Nephron (organoid): ENCODE measurements at regions not wholly inside any gene's neighbourhood (a gene's known extent, or its start where the extent isn't known, plus 50 kb on each side); places are given as distances from the start of the nearest gene placed in this dataset.

Experiments used
- H3K27ac Mint-ChIP-seq, 3 experiments: 2 replicates each; pipeline ENCODE4 v1.8.0; 2020; ENCODE audit warnings: mixed read lengths in 3 of 3, mild to moderate bottlenecking in 2 of 3, moderate library complexity in 1 of 3
- H3K27me3 Mint-ChIP-seq: 2 replicates; pipeline ENCODE4 v1.8.0; 2021; ENCODE audit warnings: low read depth, mild to moderate bottlenecking, moderate library complexity, mixed read lengths
- H3K36me3 Mint-ChIP-seq: 2 replicates; pipeline ENCODE4 v1.8.0; 2020; ENCODE audit warnings: low read depth, mixed read lengths
- H3K4me1 Mint-ChIP-seq: 2 replicates; pipeline ENCODE4 v1.8.0; 2020; ENCODE audit warnings: mixed read lengths
- H3K4me3 Mint-ChIP-seq, 3 experiments: 2 replicates each; pipeline ENCODE4 v1.8.0; 2020; ENCODE audit warnings: mild to moderate bottlenecking in 3 of 3, mixed read lengths in 3 of 3, moderate library complexity in 2 of 3
- H3K9me3 Mint-ChIP-seq: 2 replicates; pipeline ENCODE4 v1.8.0; 2020; ENCODE audit warnings: mixed read lengths
- CTCF ChIP-seq, 3 experiments: fragments of 200-600 bp; sonication (generic); IDR thresholded peaks; one replicate each; pipeline ENCODE4 v1.5.0; 2021; ENCODE audit warnings: antibody characterized with exemption in 3 of 3; ENCODE audit not compliant: unreplicated experiment in 3 of 3

GRCh38 chr4:44869222-44869882, 143.0 kb upstream of the GNPDA2 start:
- Mint-ChIP-seq H3K27ac (no peak overlapping the region), H3K4me1 (no peaks in the 10 kb centered on the region), H3K9me3 (no peaks in the 10 kb centered on the region), H3K36me3 (no peaks in the 10 kb centered on the region), H3K27me3 (peaks cover 3% of the 10 kb centered on the region), H3K4me3 (no peak overlapping the region)
- TF ChIP-seq CTCF (IDR thresholded peaks at IDR 0.05; ENCODE audit: unreplicated experiment in 3 of 3) = no peak

DNA sequence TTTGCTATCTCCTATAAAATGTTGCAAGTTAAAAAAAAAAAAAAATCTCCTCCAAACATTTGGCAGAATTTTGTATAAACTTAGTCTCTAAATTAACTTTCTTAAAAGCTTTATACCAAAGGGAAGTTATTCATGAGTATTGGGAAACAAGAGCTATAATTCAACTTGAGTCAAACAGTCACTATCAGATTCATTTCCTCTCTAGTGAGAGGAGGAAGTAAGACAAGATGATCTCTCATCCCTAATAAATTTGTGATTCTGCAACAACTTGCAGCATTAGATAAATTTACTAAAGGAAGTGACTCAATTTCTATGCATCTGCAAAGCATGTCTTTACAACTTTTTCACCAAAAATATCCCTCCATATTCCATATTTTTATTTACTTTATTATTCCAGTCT, 135.4 kb upstream of the GNPDA2 start:
- Mint-ChIP-seq H3K36me3 (no peaks in the 10 kb centered on the region), H3K27me3 (no peaks in the 10 kb centered on the region), H3K4me3 (no peak overlapping the region), H3K4me1 (no peaks in the 10 kb centered on the region), H3K27ac (no peak overlapping the region), H3K9me3 (no peaks in the 10 kb centered on the region)
- no peak for TF ChIP-seq CTCF (IDR thresholded peaks at IDR 0.05; ENCODE audit: unreplicated experiment in 3 of 3)

- Mint-ChIP-seq H3K27me3 (no peaks in the 10 kb centered on the region), H3K27ac (no peak overlapping the region), H3K9me3 (no peaks in the 10 kb centered on the region), H3K4me1 (no peaks in the 10 kb centered on the region), H3K36me3 (no peaks in the 10 kb centered on the region), H3K4me3 (no peak overlapping the region)
- TF ChIP-seq CTCF (IDR thresholded peaks at IDR 0.05; ENCODE audit: unreplicated experiment in 3 of 3) = no peak
Measured at GRCh38 chr4:44859477-44859876, 133.1 kb upstream of the GNPDA2 start.

- no peaks in the 10 kb centered on the region for H3K4me1 Mint-ChIP-seq
- H3K27ac Mint-ChIP-seq = no peak overlapping the region
- no peak overlapping the region for H3K4me3 Mint-ChIP-seq
- no peaks in the 10 kb centered on the region for H3K27me3 Mint-ChIP-seq
- no peaks in the 10 kb centered on the region for H3K36me3 Mint-ChIP-seq
- H3K9me3 Mint-ChIP-seq = peaks cover 4% of the 10 kb centered on the region
- no peak for TF ChIP-seq CTCF (IDR thresholded peaks at IDR 0.05; ENCODE audit: unreplicated experiment in 3 of 3)
Measured at GRCh38 chr4:44848466-44848865, 122.1 kb upstream of the GNPDA2 start.

- Mint-ChIP-seq H3K4me3 (no peak overlapping the region), H3K27ac (no peak overlapping the region), H3K4me1 (no peaks in the 10 kb centered on the region), H3K36me3 (no peaks in the 10 kb centered on the region), H3K9me3 (no peaks in the 10 kb centered on the region), H3K27me3 (no peaks in the 10 kb centered on the region)
- no peak for TF ChIP-seq CTCF (IDR thresholded peaks at IDR 0.05; ENCODE audit: unreplicated experiment in 3 of 3)
Measured at GRCh38 chr4:44845993-44846392, 119.6 kb upstream of the GNPDA2 start.

DNA sequence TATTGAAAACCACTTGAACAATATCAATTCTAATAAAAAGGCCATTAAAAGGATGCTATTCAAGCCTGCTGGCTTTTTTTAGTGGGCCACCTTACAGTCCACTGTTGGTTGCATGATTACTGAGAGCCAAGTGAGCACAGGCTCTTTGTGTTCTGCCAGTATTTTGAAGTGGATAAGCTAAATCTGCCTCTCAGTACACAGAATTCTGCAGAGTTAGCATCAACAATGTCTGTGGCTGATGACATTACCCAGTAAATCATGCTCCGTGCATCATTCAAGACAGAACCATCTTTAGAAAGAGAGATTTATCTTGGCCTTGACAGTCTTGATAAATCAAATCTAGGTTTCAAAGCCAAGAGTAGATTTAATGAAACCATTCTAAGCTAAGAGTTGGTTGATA, 119.0 kb upstream of the GNPDA2 start:
- Mint-ChIP-seq H3K4me3 (no peak overlapping the region), H3K27me3 (no peaks in the 10 kb centered on the region), H3K27ac (no peak overlapping the region), H3K36me3 (no peaks in the 10 kb centered on the region), H3K4me1 (no peaks in the 10 kb centered on the region), H3K9me3 (no peaks in the 10 kb centered on the region)
- no peak for TF ChIP-seq CTCF (IDR thresholded peaks at IDR 0.05; ENCODE audit: unreplicated experiment in 3 of 3)
